GM19397 (cell line): ENCODE measurements at regions not wholly inside any gene's neighbourhood (a gene's known extent, or its start where the extent isn't known, plus 50 kb on each side); places are given as distances from the start of the nearest gene placed in this dataset.
A peak's percentile ranks its signal among the peaks of the same experiment; 100 is the strongest.
"Not testable (repeated sequence)": the region's sequence is repeated elsewhere in the genome, so short reads cannot be mapped to it uniquely, and the experiment has no call there.

Experiments used
- ATAC-seq: cut with Tn5 transposase; IDR thresholded peaks from one replicate; pipeline ENCODE4 v1.9.1; 2021; ENCODE audit warnings: mild to moderate bottlenecking, moderate library complexity; ENCODE audit not compliant: unreplicated experiment

GRCh38 chr10:53107711-53108110 is 335.1 kb upstream of the MBL2 start:
- no peak for ATAC-seq

- no peak for ATAC-seq
These were observed 329.8 kb upstream of the MBL2 start for GRCh38 chr10:53102424-53102823.

GRCh38 chr10:53093878-53094277 is 321.3 kb upstream of the MBL2 start:
- ATAC-seq: no peak

- no peak for ATAC-seq
These were observed 319.0 kb upstream of the MBL2 start for GRCh38 chr10:53091574-53091973.

GRCh38 chr10:53088961-53089360 is 316.4 kb upstream of the MBL2 start:
- ATAC-seq: no peak

- no peak for ATAC-seq
These were observed 306.7 kb upstream of the MBL2 start for GRCh38 chr10:53079283-53079682.

- no peak for ATAC-seq
These were observed 304.4 kb upstream of the MBL2 start for GRCh38 chr10:53076948-53077347.

- no peak for ATAC-seq
These were observed 302.9 kb upstream of the MBL2 start for GRCh38 chr10:53075469-53075868.

- no peak for ATAC-seq
These were observed 299.6 kb upstream of the MBL2 start for GRCh38 chr10:53072144-53072543.

GRCh38 chr10:53071505-53072125 is 299.0 kb upstream of the MBL2 start:
- ATAC-seq: no peak

GRCh38 chr10:53069013-53069412 is 296.4 kb upstream of the MBL2 start:
- no peak for ATAC-seq

GRCh38 chr10:53064614-53065013 is 292.0 kb upstream of the MBL2 start:
- ATAC-seq: no peak

GRCh38 chr10:53063805-53064204 is 291.2 kb upstream of the MBL2 start:
- no peak for ATAC-seq

- no peak for ATAC-seq
These were observed 280.1 kb upstream of the MBL2 start for GRCh38 chr10:53052521-53053164.

GRCh38 chr10:53045315-53045714 is 272.7 kb upstream of the MBL2 start:
- ATAC-seq: no peak

- ATAC-seq: not testable (repeated sequence)
These were observed 263.2 kb upstream of the MBL2 start for GRCh38 chr10:53035823-53036222.

GRCh38 chr10:53033396-53033795 is 260.8 kb upstream of the MBL2 start:
- no peak for ATAC-seq

GRCh38 chr10:53029872-53030849 is 257.6 kb upstream of the MBL2 start:
- ATAC-seq: peak; percentile 54

GRCh38 chr10:53029449-53029848 is 256.9 kb upstream of the MBL2 start:
- ATAC-seq: no peak

- not testable (repeated sequence) for ATAC-seq
These were observed 253.2 kb upstream of the MBL2 start for GRCh38 chr10:53025765-53026164.

- no peak for ATAC-seq
These were observed 252.7 kb upstream of the MBL2 start for GRCh38 chr10:53025172-53025711.
